HG02798 (cell line): ENCODE measurements at regions not wholly inside any gene's neighbourhood (a gene's known extent, or its start where the extent isn't known, plus 50 kb on each side); places are given as distances from the start of the nearest gene placed in this dataset.

ENCODE experiments used
- ATAC-seq: cut with Tn5 transposase; IDR thresholded peaks from one replicate; pipeline ENCODE4 v1.9.1; 2021; ENCODE audit warnings: mild to moderate bottlenecking; ENCODE audit not compliant: unreplicated experiment, poor library complexity

GRCh38 chr5:103434057-103434456 is 128.5 kb downstream of the NUDT12 start:
- no peak for ATAC-seq

DNA sequence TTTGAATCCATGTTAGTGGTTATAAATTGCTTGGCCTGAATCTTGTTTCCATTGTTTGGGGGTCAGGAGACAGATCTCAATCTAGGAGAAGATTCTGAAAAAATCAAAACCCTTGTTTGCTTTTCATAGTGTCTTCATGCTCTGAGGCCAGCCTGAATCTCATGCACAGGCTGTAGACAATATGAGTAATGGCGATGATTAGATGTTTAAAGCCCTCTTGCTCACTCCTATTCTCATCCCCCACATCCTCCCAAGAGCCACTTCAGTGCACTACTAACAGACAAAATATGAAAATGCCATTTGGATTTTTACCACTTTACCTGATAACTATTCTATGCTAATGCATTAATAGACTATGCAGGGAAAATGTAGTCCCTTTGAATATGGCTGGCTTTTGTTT is 129.4 kb downstream of the NUDT12 start:
- no peak for ATAC-seq

DNA sequence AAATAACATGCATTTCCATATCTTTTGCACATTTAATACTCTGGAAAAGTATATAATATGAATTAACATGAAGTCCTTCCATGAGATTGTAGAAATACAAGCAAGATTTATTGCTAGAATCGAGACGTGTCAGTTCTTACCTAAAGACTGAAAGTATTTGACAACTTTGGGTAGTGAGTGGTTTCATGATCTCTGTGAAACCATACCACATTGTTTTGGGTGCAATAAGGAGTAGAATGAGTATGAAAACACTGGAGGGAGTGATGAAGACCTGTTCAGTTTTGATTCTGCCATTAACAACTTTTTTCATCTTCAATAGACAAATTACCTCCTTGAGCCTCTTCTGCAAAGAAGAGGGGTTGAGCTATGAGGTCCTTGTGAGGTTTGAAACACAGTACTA is 133.7 kb downstream of the NUDT12 start:
- ATAC-seq: peak; percentile 74

- ATAC-seq: peak; percentile 28
Measured at GRCh38 chr5:103428411-103428871, 134.1 kb downstream of the NUDT12 start.

DNA sequence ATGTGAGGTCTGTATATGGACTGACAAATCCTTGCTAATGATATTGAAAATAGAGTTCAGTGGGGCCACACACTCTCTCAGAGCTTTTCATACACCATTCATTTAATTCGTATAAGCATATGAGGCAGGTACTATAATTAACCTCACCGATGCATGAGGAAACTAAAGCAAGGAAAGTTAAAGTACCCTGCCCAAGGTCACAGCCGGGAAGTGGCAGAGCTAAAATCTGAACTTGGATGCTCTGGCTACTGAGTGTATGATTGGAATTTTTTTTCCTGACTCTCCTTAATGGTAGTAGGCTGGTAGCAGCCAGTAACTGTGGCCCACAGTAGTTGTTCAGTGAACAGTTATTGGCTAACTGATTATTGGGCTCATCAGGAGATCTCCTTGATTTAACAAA is 135.3 kb downstream of the NUDT12 start:
- ATAC-seq: no peak

DNA sequence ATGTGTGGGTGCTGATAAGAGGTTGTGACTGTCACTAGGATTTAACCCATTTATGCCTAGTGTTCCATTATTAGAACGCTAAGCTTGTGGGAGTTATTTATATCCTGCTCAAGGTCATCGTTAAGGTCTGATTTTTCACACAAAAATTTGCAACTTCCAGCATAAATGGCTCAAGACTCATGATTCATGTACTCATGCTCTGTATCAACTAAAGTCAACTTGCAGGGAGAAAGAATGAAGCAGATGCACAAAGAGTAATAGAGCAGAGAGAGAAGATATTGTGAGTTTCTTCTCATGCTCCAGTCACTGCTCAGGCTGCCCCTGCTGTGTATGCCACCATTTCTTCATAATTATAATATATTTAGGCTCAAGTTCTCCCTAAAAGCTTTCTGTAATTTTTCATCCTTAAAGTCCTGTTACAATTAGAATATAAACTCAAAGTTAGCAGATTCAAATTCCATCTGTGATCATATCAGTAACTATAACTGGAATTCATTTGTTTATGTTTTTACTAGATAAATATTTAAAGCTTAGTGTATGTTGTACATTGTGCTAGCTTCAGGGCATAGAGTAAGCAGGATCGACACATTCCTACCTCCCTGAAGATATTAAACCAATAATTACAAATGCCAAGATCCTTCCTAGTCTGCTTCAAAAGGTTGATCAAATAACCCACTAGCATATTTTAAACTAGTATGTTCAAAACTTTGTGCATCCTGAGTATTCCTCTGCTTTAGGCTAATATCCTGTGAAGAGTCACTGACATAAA is 136.7 kb downstream of the NUDT12 start:
- no peak for ATAC-seq

GRCh38 chr5:103424453-103425205 is 138.0 kb downstream of the NUDT12 start:
- no peak for ATAC-seq

GRCh38 chr5:103424026-103424425 is 138.6 kb downstream of the NUDT12 start:
- no peak for ATAC-seq

DNA sequence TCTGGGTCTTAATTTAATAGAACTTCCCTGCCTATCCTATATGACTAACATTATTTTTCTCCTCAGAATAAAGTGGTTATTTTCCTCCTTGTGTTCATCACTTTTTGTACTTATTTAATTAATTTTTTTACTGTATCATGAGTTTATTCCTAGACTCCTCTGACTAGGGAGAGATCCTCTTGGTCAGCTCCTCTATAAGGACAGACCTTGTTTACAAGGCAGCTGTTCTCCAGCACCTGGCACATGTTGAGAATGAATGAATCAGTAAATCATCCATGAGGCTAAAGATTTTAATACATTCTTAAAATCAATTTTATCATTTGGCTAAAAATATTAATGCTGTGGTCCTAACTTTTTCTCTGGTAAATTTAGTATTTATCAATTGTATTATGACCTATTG is 139.8 kb downstream of the NUDT12 start:
- no peak for ATAC-seq

DNA sequence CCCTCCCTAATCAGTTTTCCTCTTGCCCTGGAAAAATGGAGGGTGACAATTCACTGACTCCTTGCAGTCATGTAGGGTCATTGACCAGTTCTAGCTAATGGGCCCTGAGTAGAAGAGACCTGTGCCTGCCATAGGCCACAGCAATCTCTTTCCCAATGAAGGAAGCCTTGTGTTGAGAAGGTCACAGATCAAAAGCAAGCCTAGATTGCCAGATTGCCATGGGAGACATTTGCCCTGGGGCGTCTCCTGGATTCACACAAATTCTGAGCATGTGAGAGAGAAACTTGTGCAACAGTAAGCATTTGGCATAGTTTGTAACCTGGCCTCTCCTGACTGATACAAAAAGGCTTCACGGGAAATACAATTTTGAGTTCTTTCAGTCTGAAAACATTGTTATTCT is 148.0 kb downstream of the NUDT12 start:
- ATAC-seq: no peak

- ATAC-seq: no peak
Measured at GRCh38 chr5:103411711-103412110, 150.9 kb downstream of the NUDT12 start.

DNA sequence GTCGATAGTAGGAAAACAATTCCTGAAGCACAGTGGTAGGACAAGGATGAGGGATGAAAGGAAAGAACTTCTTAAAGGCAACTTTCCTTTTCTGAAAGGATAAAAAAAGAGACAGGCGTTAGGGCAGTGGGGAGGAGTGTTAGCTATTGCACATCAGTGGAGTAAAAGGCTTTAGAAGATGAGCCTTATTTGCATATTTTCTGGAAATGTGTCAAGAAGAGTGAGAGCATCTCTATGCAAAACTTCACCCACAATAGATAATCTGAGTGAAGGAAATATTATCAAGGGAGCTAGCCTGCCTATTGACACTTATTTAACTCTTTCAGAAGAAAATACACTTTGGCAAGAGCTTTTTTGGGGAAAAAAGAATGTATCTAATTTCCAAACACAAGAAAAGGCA is 151.6 kb downstream of the MACIR start:
- ATAC-seq: peak; percentile 95

DNA sequence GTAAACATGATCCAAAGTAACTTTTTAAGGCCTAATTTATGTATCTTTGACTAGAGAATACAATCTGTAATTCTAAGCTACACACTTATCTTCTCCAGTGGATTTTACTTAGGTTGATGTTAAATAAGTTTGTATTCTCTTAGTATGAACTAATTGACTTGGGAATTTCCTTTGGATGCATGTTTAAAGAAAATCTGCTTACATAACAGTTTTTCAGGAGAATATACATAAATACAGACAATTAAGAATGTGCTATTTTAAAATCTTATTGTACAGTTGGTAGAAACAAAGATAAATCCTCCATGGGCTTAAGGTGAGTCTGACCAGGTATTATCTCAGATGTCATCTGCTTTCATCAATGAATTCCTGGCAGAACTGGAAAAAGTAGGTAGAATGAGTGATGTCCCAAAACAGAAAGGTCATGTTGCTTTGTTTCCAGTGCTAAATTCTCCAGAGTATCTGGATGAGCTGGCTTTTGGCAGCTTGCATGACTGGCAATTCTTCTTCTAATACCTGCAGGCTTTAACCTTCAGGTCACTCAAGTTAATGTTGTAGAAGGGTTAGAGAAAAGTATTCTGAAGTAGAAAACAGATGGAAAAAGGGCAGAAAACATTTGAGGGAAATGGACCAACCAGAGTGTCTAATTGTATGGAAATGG is 150.6 kb downstream of the MACIR start:
- no peak for ATAC-seq

DNA sequence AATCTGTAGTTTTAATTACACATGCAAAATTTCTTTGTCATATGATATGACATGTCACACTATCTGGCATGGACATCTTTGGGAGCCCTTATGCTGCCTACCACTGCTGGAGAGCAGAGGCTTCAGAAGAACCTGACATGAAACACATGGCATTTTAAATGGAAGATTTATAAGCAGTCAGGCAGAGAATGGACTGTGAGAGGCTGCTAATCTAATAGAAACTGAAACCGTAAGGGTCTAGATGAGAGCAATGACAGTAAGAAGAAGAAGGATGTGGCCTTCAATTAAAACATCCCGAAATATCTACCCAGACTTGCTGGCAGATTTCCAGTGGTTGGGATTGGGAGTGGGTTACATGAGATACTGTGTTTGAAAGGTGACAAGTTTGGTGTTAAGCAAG is 149.8 kb downstream of the MACIR start:
- ATAC-seq: peak; percentile 29

GRCh38 chr5:103407402-103407801 is 148.8 kb downstream of the MACIR start:
- no peak for ATAC-seq

DNA sequence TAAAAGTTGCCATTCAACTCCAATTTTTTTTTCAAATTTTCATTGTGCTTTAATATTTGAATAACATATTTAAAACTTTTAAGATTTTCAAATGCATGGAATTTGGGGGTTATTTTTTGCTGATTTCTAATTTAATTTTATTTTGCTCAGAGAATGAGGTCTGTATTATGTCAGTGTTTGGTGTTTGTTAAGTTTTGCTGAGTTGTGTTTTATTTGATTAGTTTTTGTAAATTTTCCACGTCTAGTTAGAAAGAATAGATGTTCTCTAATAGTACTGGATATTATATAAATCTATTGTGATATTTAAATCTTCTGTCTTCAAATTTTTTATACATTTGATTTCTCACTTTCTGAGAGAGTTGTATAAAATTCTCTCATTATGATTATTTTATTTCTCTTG is 145.9 kb downstream of the MACIR start:
- ATAC-seq: no peak

- no peak for ATAC-seq
Measured at GRCh38 chr5:103402851-103403250, 144.3 kb downstream of the MACIR start.

DNA sequence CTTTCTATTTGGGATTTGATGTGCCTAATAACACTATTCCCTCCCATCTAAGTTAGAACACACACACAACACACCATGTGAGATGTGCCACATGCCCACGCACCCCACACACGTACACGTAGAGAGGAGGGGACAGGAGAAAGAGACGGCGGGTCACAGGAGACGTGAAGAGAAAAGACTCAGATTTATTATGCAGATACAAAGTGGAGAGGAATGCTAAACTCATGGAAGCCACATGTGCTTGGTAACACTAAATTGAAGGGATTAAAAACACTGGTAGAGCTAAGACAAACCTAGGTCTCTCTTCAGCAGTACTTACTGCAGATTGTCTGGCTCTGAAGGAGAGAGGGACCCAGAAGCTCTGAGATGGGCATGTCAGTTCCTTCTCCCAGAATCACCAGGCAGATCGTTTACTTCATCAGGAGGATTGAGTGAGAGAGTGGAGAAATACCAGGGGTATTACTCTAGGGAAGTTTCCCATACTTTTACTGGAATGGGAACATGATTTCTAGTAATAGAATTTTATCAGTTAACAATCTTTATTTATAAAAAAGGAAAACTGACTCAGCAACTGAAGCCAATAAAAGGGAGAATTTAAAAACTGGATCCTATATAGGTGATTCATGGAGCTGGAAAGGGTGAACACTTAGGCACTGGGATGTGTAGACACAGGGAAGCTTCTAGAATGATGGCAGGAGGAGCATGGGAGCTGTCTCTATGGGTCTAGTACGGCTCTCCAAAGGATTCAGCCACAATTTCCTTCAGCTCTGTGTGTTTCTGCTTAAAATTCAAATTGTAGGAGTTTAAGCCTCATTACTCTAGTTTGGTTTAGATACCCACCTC is 139.4 kb downstream of the MACIR start:
- no peak for ATAC-seq

GRCh38 chr5:103394676-103395075 is 136.1 kb downstream of the MACIR start:
- ATAC-seq: no peak

GRCh38 chr5:103393101-103393754 is 134.7 kb downstream of the MACIR start:
- ATAC-seq: no peak
